ENCODE measurements at regions not wholly inside any gene's neighbourhood (a gene's known extent, or its start where the extent isn't known, plus 50 kb on each side); places are given as distances from the start of the nearest gene placed in this dataset.

DNA sequence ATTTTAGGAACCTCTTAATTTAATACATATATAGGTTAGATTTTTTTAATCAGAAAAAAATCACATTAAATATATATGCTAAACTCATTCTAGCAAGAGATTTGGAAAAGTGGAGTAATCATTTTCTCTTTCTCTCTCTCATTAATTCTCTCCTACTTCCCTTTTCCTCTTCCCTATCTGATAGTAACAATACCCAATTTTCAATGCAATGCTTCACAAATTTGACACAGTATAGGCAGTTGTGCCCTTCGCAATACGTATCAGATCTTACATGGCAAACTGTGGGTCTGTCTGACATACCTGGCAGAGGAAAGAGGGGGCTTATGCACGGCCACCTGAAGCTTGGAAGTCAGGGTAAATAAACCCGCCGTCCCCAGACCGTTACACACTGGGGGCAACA is 444.3 kb downstream of the NBAS start:
- TF ChIP-seq, protein P1, sequence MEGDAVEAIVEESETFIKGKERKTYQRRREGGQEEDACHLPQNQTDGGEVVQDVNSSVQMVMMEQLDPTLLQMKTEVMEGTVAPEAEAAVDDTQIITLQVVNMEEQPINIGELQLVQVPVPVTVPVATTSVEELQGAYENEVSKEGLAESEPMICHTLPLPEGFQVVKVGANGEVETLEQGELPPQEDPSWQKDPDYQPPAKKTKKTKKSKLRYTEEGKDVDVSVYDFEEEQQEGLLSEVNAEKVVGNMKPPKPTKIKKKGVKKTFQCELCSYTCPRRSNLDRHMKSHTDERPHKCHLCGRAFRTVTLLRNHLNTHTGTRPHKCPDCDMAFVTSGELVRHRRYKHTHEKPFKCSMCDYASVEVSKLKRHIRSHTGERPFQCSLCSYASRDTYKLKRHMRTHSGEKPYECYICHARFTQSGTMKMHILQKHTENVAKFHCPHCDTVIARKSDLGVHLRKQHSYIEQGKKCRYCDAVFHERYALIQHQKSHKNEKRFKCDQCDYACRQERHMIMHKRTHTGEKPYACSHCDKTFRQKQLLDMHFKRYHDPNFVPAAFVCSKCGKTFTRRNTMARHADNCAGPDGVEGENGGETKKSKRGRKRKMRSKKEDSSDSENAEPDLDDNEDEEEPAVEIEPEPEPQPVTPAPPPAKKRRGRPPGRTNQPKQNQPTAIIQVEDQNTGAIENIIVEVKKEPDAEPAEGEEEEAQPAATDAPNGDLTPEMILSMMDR (IDR thresholded peaks at IDR 0.05 in 8 of 11, conservative IDR thresholded peaks at IDR 0.05 in 3 of 11): no peak
- TF ChIP-seq POLR2A (IDR thresholded peaks at IDR 0.05) (no peak), POLR2AphosphoS5 (IDR thresholded peaks at IDR 0.05) (no peak)
